Ovary (tissue), 7 donors: ENCODE measurements at regions not wholly inside any gene's neighbourhood (a gene's known extent, or its start where the extent isn't known, plus 50 kb on each side); places are given as distances from the start of the nearest gene placed in this dataset.

ENCODE experiments used
- DNase-seq, 5 donors: peaks; one replicate each; pipeline ENCODE4 v3.0.0-alpha.2; 2019 to 2020
- H3K27ac ChIP-seq, 2 donors: fragments of 200-600 bp; one replicate each; pipeline versions ENCODE4 v1.5.1 to v1.8.0; 2019 to 2022
- H3K27me3 ChIP-seq: fragments of 200-600 bp; one replicate; pipeline ENCODE4 v1.8.0; 2022
- H3K36me3 ChIP-seq: fragments of 200-600 bp; sonication (generic); one replicate; pipeline ENCODE4 v1.5.1; 2019
- H3K4me1 ChIP-seq: one replicate; pipeline ENCODE4 v1.8.1; 2013; ENCODE audit warnings: mild to moderate bottlenecking, moderate library complexity; ENCODE audit not compliant: insufficient read depth
- H3K4me3 ChIP-seq: fragments of 200-600 bp; sonication (generic); one replicate; pipeline ENCODE4 v1.5.1; 2017
- H3K9me3 ChIP-seq, 2 donors: fragments of 200-600 bp in 1 of 2; sonication (generic) in 1 of 2; one replicate each; pipeline versions ENCODE4 v1.5.1 to v1.8.1; 2013 to 2019; ENCODE audit warnings: mild to moderate bottlenecking in 1 of 2, moderate library complexity in 1 of 2
- EP300 ChIP-seq: sonication (generic); formaldehyde crosslinking; IDR thresholded peaks from one replicate; pipeline ENCODE4 v1.6.1; 2017; ENCODE audit warnings: antibody characterized with exemption
- POLR2A ChIP-seq: fragments of 450-650 bp; IDR thresholded peaks from one replicate; pipeline ENCODE4 v1.6.1; 2017; ENCODE audit warnings: antibody characterized with exemption, mild to moderate bottlenecking, moderate library complexity
- WGBS, 3 donors: extraction: QIAGEN DNeasy Blood & Tissue Kit in 1 of 3; methylation state at CpG; one replicate each; pipeline versions ENCODE4 v1.1.5 to v1.1.7; 2013 to 2017; 5-methylcytosine and 5-hydroxymethylcytosine counted together
- intact Hi-C, 4 donors: fragments of 100-400 bp; cut with DNase I; formaldehyde crosslinking; loops; one replicate each; pipeline versions ENCODE4 v1.11.0 to v1.15.1; 2022 to 2023
- TF ChIP-seq, protein P1 (sequence below), 3 donors: fragments of 450-650 bp in 2 of 3; fragments of 200-600 bp in 1 of 3; IDR thresholded peaks; one replicate each; pipeline versions ENCODE4 v1.5.1 to v1.8.0; 2016 to 2022; ENCODE audit warnings: antibody characterized with exemption in 3 of 3, mild to moderate bottlenecking in 1 of 3
- donor health status: DM: no; HTN: no; CAD: no; lungs with moderate emphysema.
- donor health status: DM: no; HTN: no; CAD: no.
- donor health status: Bipolar disorder and iron deficiency.
- donor health status: DM: no; HTN: no; CAD: no.
- donor health status: DM: yes; HTN: yes; CAD: no.

- no peak overlapping the region for H3K4me3 ChIP-seq
- no peaks in the 10 kb centered on the region for H3K36me3 ChIP-seq
- WGBS, 3 donors, result 15 to 30% (median 25%) methylated on average over 2 of the region's 2 CpGs
- no peaks in the 10 kb centered on the region for H3K27me3 ChIP-seq
- intact Hi-C loops, result no loop called here
- H3K9me3 ChIP-seq, result no peaks in the 10 kb centered on the region
- DNase-seq, result no peak
- H3K27ac ChIP-seq, result no peak overlapping the region
- no peaks in the 10 kb centered on the region for H3K4me1 ChIP-seq
- TF ChIP-seq EP300 (no peak), POLR2A (no peak)
- TF ChIP-seq, protein P1, sequence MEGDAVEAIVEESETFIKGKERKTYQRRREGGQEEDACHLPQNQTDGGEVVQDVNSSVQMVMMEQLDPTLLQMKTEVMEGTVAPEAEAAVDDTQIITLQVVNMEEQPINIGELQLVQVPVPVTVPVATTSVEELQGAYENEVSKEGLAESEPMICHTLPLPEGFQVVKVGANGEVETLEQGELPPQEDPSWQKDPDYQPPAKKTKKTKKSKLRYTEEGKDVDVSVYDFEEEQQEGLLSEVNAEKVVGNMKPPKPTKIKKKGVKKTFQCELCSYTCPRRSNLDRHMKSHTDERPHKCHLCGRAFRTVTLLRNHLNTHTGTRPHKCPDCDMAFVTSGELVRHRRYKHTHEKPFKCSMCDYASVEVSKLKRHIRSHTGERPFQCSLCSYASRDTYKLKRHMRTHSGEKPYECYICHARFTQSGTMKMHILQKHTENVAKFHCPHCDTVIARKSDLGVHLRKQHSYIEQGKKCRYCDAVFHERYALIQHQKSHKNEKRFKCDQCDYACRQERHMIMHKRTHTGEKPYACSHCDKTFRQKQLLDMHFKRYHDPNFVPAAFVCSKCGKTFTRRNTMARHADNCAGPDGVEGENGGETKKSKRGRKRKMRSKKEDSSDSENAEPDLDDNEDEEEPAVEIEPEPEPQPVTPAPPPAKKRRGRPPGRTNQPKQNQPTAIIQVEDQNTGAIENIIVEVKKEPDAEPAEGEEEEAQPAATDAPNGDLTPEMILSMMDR (IDR thresholded peaks at IDR 0.05), result no peak
Measured at GRCh38 chr21:15264084-15264665, 199.4 kb upstream of the NRIP1 start.

- intact Hi-C loops, result no loop called here
- no peaks in the 10 kb centered on the region for H3K27me3 ChIP-seq
- no peak for DNase-seq
- WGBS, 3 donors, result 64 to 76% (median 75%) methylated on average over 4 of the region's 4 CpGs
- H3K27ac ChIP-seq, result no peak overlapping the region
- no peaks in the 10 kb centered on the region for H3K36me3 ChIP-seq
- no peaks in the 10 kb centered on the region for H3K9me3 ChIP-seq
- no peak overlapping the region for H3K4me3 ChIP-seq
- no peak for TF ChIP-seq EP300
- TF ChIP-seq, protein P1 (IDR thresholded peaks at IDR 0.05), result no peak
- TF ChIP-seq POLR2A, result no peak
- H3K4me1 ChIP-seq, result no peaks in the 10 kb centered on the region
Measured at GRCh38 chr21:15272171-15272570, 207.4 kb upstream of the NRIP1 start.

DNA sequence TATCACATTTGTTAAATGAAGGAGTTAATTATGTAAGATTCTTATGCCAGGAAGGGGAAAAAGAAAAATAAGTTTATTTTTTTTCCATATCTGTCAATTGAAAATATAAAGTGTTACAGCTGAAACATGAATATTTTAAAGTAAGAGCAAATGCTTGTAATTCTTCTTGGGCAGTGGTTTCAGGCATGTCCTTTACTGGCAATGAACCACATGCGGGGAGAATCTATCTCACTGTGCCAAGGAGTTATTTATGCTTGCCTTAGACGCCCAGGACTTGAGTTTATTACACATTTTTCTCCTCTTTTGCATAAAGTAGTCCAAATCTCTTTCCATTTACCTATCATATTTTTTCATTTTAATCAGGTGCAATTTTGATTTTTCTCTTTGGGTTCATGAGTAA is 207.8 kb upstream of the NRIP1 start:
- WGBS, 3 donors, result 5 to 13% (median 6%) methylated on average over 2 of the region's 2 CpGs
- Histone ChIP-seq H3K27ac (no peak overlapping the region), H3K36me3 (no peaks in the 10 kb centered on the region), H3K27me3 (no peaks in the 10 kb centered on the region), H3K4me3 (no peak overlapping the region), H3K9me3 (no peaks in the 10 kb centered on the region), H3K4me1 (no peaks in the 10 kb centered on the region)
- TF ChIP-seq EP300, result no peak
- TF ChIP-seq, protein P1 (IDR thresholded peaks at IDR 0.05), result no peak
- no peak for TF ChIP-seq POLR2A
- intact Hi-C loops, result no loop called here
- no peak for DNase-seq

- 96 to 100% (median 97%) methylated on average over 2 of the region's 2 CpGs for WGBS, 3 donors
- intact Hi-C loops, result no loop called here
Measured at GRCh38 chr21:15273244-15273643, 208.4 kb upstream of the NRIP1 start.

More at GRCh38 chr21:15273244-15273643, 208.4 kb upstream of the NRIP1 start:
- H3K27ac ChIP-seq, result no peak overlapping the region
- H3K9me3 ChIP-seq, result no peaks in the 10 kb centered on the region
- DNase-seq, result no peak
- H3K4me3 ChIP-seq, result no peak overlapping the region
- H3K27me3 ChIP-seq, result no peaks in the 10 kb centered on the region
- no peaks in the 10 kb centered on the region for H3K4me1 ChIP-seq
- TF ChIP-seq, protein P1 (IDR thresholded peaks at IDR 0.05), result no peak
- TF ChIP-seq POLR2A (no peak), EP300 (no peak)
- no peaks in the 10 kb centered on the region for H3K36me3 ChIP-seq
